ENCODE measurements at regions not wholly inside any gene's neighbourhood (a gene's known extent, or its start where the extent isn't known, plus 50 kb on each side); places are given as distances from the start of the nearest gene placed in this dataset.

DNA sequence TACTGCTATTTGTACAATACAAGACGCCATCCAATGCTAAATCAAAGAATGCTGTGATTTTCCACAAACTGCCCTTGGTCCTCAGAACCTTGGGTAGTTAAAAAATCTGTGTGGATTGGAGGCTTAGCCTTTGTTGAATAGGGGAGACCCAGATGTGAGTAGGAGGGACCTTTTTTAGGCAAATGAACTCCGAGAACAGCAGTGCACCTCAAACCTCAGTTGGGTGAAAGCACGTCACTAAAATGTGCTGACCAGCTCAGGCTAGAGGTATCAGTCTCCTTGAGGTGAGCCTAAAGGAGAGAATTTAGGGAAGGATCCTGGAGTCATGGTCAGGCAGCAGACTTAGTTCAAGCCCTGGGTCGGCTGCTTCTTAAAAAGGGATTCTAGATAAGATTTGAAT is 200.7 kb downstream of the SOX2 start:
- H3K27me3 ChIP-seq (ENCODE audit: control insufficient read depth in 2 of 2, insufficient read depth in 2 of 2, low read length in 2 of 2) = no peaks in the 10 kb centered on the region
- no peak overlapping the region for H3K4me2 ChIP-seq (ENCODE audit: insufficient read depth, low read length)
- no peak for FAIRE-seq
- no peaks in the 10 kb centered on the region for H3K36me3 ChIP-seq (ENCODE audit: control insufficient read depth in 2 of 2, extremely low read depth in 1 of 2, insufficient read depth in 2 of 2, low read length in 2 of 2)
- dilution Hi-C loops (cut with MboI; ENCODE audit: extremely low pct_ligation_motif_present, low sequenced_read_pairs) = no loop called here
- intact Hi-C loops (cut with micrococcal nuclease) = no loop called here
- H3K27ac ChIP-seq (ENCODE audit: insufficient read depth, low read depth, low read length) = no peak overlapping the region
- TF ChIP-seq GATA2 (IDR thresholded peaks at IDR 0.05; ENCODE audit: insufficient read depth, insufficient read length, low read depth, low read length) (no peak), JUN (IDR thresholded peaks at IDR 0.05; ENCODE audit: borderline replicate concordance, insufficient read depth, insufficient read length, low read depth) (no peak), FOS (IDR thresholded peaks at IDR 0.05; ENCODE audit: borderline replicate concordance, insufficient read depth, low read length) (no peak), POLR2AphosphoS5 (IDR thresholded peaks at IDR 0.05; ENCODE audit: insufficient read depth, low read depth, low read length) (no peak), MYC (IDR thresholded peaks at IDR 0.05; ENCODE audit: low read depth, low read length) (no peak), EZH2 (IDR thresholded peaks at IDR 0.05; ENCODE audit: borderline replicate concordance, low read depth, low read length, severe bottlenecking) (no peak), POLR2A (IDR thresholded peaks at IDR 0.05; ENCODE audit: low read depth, low read length) (no peak)
- TF ChIP-seq, protein P1, sequence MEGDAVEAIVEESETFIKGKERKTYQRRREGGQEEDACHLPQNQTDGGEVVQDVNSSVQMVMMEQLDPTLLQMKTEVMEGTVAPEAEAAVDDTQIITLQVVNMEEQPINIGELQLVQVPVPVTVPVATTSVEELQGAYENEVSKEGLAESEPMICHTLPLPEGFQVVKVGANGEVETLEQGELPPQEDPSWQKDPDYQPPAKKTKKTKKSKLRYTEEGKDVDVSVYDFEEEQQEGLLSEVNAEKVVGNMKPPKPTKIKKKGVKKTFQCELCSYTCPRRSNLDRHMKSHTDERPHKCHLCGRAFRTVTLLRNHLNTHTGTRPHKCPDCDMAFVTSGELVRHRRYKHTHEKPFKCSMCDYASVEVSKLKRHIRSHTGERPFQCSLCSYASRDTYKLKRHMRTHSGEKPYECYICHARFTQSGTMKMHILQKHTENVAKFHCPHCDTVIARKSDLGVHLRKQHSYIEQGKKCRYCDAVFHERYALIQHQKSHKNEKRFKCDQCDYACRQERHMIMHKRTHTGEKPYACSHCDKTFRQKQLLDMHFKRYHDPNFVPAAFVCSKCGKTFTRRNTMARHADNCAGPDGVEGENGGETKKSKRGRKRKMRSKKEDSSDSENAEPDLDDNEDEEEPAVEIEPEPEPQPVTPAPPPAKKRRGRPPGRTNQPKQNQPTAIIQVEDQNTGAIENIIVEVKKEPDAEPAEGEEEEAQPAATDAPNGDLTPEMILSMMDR (IDR thresholded peaks at IDR 0.05; ENCODE audit: extremely low read depth in 1 of 2, insufficient read depth in 1 of 2, low read depth in 1 of 2, low read length in 2 of 2) = no peak
- TF ChIP-seq, protein P2, sequence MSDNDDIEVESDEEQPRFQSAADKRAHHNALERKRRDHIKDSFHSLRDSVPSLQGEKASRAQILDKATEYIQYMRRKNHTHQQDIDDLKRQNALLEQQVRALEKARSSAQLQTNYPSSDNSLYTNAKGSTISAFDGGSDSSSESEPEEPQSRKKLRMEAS (IDR thresholded peaks at IDR 0.05; ENCODE audit: insufficient read depth, insufficient read length) = no peak
- no peak overlapping the region for H2AFZ ChIP-seq (ENCODE audit: low read depth, low read length)
- H3K9me3 ChIP-seq (replicated peaks; ENCODE audit: control insufficient read depth, insufficient read depth, low read length) = no peaks in the 10 kb centered on the region
- no peak overlapping the region for H3K9ac ChIP-seq (replicated peaks; ENCODE audit: extremely low read depth, insufficient read depth, low read length)
- H3K79me2 ChIP-seq (ENCODE audit: control insufficient read depth, insufficient read depth, low read length) = no peaks in the 10 kb centered on the region
- no TSS peak for BruUV-seq (replicated peaks)
- ChIA-PET POLR2A (no interaction called here), CTCF (interaction anchor here (0.5 kb wide), 1 partner anchor 518 kb away, joined by 3 read pairs; no protein-coding TSS in a partner anchor)
- H3K4me1 ChIP-seq (ENCODE audit: control insufficient read depth, extremely low read depth, insufficient read depth, low read length) = no peaks in the 10 kb centered on the region
- no peaks in the 10 kb centered on the region for H4K20me1 ChIP-seq (replicated peaks; ENCODE audit: control insufficient read depth, extremely low read depth, insufficient read depth, low read length)
- no peak for DNase-seq (ENCODE audit: low read depth, low spot score)
- no peak overlapping the region for H3K4me3 ChIP-seq (replicated peaks in 1 of 3; ENCODE audit: insufficient read depth in 1 of 3, low read depth in 1 of 3, low read length in 3 of 3)
- H3K9me1 ChIP-seq (replicated peaks; ENCODE audit: control insufficient read depth, extremely low read depth, insufficient read depth, low read length) = no peaks in the 10 kb centered on the region
